IPS-18c (cell line): ENCODE measurements at regions not wholly inside any gene's neighbourhood (a gene's known extent, or its start where the extent isn't known, plus 50 kb on each side); places are given as distances from the start of the nearest gene placed in this dataset.

Source experiments
- H3K4me3 ChIP-seq: 2 replicates; pipeline ENCODE4 v1.7.0; 2013; ENCODE audit warnings: low read depth, mild to moderate bottlenecking, low read length, moderate library complexity; ENCODE audit not compliant: insufficient read depth
- H3K9me3 ChIP-seq: one replicate; pipeline ENCODE4 v1.6.1; 2013; ENCODE audit warnings: mild to moderate bottlenecking, low read length, moderate library complexity; ENCODE audit not compliant: control insufficient read depth, insufficient read depth

DNA sequence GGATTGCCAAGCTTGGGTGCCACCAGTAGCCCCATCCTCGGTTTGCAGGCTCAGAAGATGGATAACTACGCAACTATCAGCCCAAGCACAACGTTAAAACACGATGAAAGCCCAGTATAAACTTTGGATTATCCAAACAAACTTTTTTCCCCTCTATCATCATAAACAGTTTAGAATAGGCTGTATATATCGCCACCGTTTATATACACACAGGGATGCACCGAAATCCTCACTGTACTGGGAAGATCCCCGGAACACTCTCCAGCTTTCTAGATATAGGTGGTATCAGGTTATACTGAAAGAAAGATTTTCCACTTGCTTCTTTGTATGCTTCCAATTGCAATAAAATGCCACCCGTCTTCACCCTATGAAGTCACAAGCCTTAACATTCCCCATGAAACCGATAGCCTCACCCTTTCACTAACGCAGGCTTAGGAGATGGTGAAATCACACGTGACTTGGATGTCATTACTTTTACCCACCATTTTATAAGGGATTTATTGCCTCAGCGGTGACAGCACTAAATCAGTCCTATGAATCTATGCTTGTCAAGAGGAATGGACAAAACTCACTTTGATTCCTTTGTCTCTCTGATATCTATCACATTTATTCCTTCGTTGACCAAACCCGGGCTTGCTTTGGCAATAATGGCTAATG, 207.6 kb upstream of the FOXN3 start:
- H3K4me3 ChIP-seq = no peak overlapping the region
- no peaks in the 10 kb centered on the region for H3K9me3 ChIP-seq

DNA sequence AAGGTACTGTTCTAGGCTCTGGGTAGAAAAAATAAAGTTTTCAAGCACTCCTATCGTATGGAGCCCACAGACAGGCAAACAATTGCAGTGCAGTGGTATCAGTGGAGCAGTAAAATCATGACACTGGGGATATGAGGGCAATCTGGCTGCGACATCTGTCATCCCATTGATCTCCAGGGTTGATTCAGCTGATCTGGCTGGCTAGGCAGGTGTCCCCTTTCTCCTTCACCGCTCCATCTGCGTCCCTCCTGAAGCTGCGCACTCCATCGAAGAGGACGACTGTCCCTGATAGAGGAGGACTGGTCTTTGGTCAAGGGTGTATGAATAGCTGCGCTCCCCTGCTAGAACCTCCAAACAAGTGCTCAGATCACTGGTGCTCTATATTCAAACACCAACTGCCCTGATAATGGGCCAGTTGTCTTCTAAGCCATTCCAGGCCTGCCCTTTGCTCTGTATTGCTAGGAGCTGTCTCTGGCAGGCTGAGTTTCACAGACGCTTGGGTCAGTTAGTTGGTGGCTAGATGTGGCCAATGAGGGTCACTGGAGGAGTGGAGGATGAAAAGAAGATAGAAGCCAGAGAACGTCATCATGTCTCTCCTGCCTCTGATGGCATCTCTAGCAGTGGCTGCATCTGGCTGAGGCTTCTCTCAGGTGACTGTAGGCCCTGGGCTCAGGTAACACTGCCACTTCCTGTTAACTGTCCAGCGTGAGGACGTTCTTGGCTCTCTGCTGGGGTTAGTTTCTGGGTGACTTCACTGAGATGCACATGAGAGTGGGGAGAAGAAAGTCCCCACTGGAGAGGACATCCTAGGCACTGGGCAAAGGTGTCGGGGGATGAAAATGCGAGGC, 205.0 kb upstream of the FOXN3 start:
- H3K4me3 ChIP-seq = 0 out of 2 replicates have a peak overlapping the region, but pooled peaks have one; percentile 9
- H3K9me3 ChIP-seq = no peaks in the 10 kb centered on the region

DNA sequence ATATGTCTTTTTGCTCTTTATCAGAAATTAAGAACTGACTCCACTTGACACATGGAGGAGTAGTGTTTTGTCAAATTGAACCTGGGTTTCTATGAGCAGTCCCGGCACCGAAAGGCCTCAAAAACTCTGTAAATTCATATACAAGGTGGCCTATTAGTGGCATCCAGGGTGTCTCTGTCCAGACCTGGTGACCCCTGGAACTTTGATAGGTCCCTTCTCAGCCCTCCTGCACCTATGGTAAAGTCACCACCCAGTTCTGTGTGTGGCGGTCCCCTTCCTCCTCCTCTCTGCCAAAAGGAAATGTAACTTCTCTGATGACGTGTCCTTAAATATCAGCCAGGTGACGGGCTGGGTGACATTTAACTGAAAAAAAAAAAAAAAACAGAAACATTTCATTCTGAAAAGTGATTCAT, 204.0 kb upstream of the FOXN3 start:
- Histone ChIP-seq H3K4me3 (no peak overlapping the region), H3K9me3 (no peaks in the 10 kb centered on the region)

GRCh38 chr14:89620436-89620835, 203.4 kb upstream of the FOXN3 start:
- H3K4me3 ChIP-seq = no peak overlapping the region

GRCh38 chr14:89619596-89619995, 202.6 kb upstream of the FOXN3 start:
- peak overlapping the region; percentile 69; the same call in 1 of the 2 replicates for H3K4me3 ChIP-seq
- H3K9me3 ChIP-seq = no peaks in the 10 kb centered on the region

More at GRCh38 chr14:89620436-89620835, 203.4 kb upstream of the FOXN3 start:
- no peaks in the 10 kb centered on the region for H3K9me3 ChIP-seq

DNA sequence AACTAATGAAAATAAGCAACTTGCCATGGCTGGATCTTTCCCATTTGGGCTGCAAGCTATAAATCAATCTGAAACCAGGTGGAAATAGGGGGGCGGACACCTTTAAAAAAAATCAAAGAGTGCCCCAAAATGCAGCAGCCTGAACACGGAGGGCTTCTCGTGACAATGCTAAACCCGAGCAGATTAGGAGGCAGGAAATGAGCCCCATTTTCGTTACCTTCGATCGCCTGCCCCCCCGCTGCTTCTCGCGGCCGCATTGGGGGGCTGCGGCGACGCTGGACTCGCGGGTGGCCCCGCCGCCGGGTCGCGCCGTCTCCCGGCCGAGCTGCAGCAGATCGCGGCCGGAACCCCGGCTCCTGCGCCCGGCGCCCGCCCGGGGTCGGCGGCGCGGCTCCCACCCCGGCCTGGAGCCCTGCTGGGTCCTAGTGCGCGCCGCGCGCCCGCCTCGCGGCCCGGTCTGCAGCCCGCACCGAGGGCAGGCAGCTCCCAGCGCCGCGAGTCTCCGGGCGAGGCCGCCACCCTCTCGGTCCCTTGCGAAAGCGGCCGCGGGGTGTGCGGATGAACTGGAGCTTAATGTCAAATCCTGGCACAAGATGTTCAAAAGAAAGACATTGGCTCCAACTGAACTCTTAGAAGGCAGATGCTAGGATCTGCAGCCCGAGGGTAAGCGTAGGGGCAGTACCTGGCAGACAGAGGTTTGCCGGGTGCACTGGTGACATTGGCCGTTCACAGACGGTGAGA, 201.9 kb upstream of the FOXN3 start:
- Histone ChIP-seq H3K9me3 (no peaks in the 10 kb centered on the region), H3K4me3 (peak overlapping the region; percentile 69)

DNA sequence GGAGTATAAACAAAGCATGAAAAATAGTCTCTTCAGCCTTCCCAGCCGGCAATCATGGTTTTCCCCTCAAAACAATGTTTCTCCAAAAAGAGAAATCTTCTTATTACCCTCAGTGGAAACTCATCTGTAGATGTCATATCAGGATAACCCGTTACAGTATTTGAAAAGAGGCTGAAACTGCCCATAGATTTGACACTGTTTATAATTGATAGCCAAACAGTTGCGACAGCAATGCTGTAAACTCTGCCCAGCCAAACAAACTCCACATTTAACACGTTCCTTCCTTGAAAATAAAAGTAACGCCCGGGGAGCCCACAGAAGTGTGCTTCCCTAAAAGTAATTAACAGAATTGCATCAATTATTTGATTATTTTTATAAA, 201.3 kb upstream of the FOXN3 start:
- H3K9me3 ChIP-seq = no peaks in the 10 kb centered on the region
- peak overlapping the region; percentile 69 for H3K4me3 ChIP-seq

DNA sequence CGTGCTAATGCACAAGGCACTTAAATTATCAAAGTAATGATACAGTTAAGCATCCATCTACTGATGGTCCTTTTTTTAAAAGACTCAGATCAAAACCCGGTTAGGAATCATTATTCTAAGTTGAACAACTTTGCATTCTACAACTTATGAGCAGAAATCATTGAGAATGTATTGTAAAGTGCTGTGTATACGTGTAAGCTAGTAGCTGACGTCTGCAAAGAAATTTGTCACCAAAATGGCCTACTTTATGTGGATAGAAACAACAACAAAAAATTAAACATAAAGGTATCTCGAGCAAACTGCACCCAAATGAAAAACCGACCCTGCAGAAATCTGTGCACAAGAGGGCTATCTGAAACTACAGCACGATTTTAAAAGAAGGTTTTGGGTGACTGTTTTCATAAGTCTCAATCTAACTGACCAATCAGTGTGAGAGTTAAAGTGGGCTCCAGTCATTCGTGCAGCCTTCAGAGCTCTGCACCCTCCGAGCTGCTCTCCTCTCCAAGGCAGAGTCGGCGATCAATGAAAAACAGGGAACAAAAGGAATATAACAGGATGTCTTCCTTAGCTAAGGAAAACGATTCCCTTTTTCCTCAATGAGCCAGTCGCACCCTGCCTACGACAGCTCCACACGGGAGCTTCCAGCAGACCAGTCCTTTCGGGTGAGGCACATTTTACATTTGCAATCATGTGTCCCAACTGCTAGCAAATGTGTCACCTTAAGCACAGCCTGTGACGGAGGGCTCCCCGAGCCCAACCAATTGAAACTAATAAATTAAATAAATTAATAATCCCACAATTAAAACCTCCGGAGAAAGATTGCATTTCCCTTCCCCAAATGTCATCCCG, 200.7 kb upstream of the FOXN3 start:
- Histone ChIP-seq H3K9me3 (no peaks in the 10 kb centered on the region), H3K4me3 (peak overlapping the region; percentile 69)

DNA sequence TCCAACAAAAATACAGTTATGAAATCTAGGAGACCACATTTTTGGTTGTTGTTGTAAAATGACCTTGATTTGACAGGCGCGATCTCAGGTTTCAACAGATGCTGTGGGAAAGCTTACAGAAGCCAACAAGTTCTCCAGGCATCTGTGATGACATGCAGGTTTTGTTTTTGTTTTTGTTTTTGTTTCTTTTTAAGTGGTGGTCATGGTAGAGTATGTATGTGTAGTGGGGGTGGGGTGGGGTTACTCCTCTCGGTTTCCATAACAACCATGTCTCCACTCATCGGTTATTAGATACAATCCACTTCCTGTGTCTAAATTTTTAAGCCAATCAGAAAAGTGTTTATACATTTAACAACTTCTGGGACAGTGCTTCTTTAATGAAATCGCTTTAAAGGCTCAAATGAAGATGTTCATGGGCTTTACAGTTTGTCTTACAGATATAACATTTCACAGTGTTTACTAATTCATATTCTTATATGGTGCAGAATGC, 199.9 kb upstream of the FOXN3 start:
- Histone ChIP-seq H3K4me3 (peak overlapping the region; percentile 69; the same call in 1 of the 2 replicates), H3K9me3 (no peaks in the 10 kb centered on the region)

DNA sequence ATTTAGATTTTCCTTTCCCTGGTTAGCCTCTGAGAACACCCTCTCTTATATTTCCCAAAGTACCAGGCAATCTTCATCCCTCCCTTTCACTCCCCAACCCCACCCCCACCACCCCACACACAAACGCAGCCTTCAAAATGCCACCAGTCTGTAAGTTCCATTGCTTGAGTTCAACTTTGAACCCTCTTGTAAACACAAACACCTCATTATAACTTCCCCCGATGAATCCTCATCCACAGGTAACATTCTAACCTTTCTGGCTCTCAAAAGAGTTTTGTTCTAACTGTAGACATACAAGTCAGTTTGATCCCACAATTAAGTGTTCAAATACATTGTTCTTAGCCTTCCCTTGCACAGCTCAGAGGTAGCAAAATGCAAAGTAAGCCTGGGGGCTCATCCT, 199.4 kb upstream of the FOXN3 start:
- Histone ChIP-seq H3K9me3 (no peaks in the 10 kb centered on the region), H3K4me3 (peak overlapping the region; percentile 11; the same call in 1 of the 2 replicates)

DNA sequence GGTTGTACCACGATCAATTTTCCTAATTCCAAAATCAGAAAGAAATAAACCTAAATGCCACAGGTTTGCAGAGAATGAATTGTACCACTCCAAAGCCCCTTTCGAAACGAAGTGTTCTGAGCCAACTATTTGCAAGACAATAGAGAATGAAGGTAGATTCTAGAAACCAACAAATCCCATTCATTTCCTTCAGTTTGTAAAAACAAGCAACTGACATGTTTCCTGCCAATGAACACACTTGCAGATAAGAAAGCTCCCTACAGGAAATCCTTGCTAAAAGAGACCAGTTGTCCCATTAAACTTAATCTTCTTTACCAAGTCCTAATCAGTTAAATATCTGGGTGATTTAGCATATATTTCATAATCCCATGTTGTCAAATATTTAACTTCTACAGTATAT, 198.4 kb upstream of the FOXN3 start:
- H3K9me3 ChIP-seq = no peaks in the 10 kb centered on the region
- no peak overlapping the region for H3K4me3 ChIP-seq

GRCh38 chr14:89614009-89614691, 197.1 kb upstream of the FOXN3 start:
- H3K4me3 ChIP-seq = no peak overlapping the region
- no peaks in the 10 kb centered on the region for H3K9me3 ChIP-seq

GRCh38 chr14:89613260-89614008, 196.4 kb upstream of the FOXN3 start:
- Histone ChIP-seq H3K9me3 (no peaks in the 10 kb centered on the region), H3K4me3 (no peak overlapping the region)

DNA sequence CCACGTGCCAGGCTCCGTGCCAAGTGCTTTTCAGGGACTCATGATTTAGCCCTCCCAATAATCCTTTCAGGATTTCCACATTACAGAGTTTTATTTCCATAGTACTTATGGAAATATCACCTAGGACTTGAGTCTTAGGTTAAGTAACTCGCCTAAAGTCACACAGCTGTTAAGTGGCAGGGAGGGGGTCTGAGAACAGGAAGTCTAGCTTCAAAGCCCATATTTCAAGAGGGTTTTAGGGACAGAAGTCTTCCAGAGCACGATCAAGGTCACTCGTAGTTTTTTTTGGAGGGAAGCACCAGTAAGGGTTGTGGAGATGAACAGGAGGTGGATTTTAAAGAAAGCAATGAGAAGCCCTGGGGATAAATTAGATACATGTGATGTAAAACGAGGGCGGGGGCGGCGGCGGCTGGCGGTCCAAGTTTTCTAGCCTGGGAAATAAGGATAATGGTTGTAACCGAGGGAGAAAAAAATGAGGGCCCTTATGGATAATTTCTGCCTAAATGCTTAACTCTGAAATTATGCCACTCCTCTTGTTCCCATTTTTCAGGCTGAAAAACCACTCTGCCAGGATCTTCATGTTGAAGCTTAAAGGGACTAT, 192.6 kb upstream of the FOXN3 start:
- H3K4me3 ChIP-seq = no peak overlapping the region

GRCh38 chr14:89607453-89607852, 190.4 kb upstream of the FOXN3 start:
- no peak overlapping the region for H3K4me3 ChIP-seq
- no peaks in the 10 kb centered on the region for H3K9me3 ChIP-seq

More for the DNA sequence above, 192.6 kb upstream of the FOXN3 start:
- no peaks in the 10 kb centered on the region for H3K9me3 ChIP-seq
